ENCODE measurements at regions not wholly inside any gene's neighbourhood (a gene's known extent, or its start where the extent isn't known, plus 50 kb on each side); places are given as distances from the start of the nearest gene placed in this dataset.
"Not testable (repeated sequence)": the region's sequence is repeated elsewhere in the genome, so short reads cannot be mapped to it uniquely, and the experiment has no call there.

- no peak for TF ChIP-seq CTCF (conservative IDR thresholded peaks at IDR 0.05; ENCODE audit: low read depth, low read length)
- DNase-seq (ENCODE audit: low read depth), result no peak
- H3K4me3 ChIP-seq (ENCODE audit: low read depth, low read length), result no peak overlapping the region
Observed at GRCh38 chr22:49514211-49514610, 313.5 kb downstream of the BRD1 start.

- TF ChIP-seq CTCF (conservative IDR thresholded peaks at IDR 0.05; ENCODE audit: low read depth, low read length), result no peak
- no peak overlapping the region for H3K4me3 ChIP-seq (ENCODE audit: low read depth, low read length)
Observed at GRCh38 chr22:49513358-49513851, 314.3 kb downstream of the BRD1 start.

GRCh38 chr22:49512487-49513165 lies 315.0 kb downstream of the BRD1 start:
- H3K4me3 ChIP-seq (ENCODE audit: low read depth, low read length), result no peak overlapping the region
- TF ChIP-seq CTCF (conservative IDR thresholded peaks at IDR 0.05; ENCODE audit: low read depth, low read length), result no peak
- no peak for DNase-seq (ENCODE audit: low read depth)

More at GRCh38 chr22:49513358-49513851, 314.3 kb downstream of the BRD1 start:
- no peak for DNase-seq (ENCODE audit: low read depth)

DNA sequence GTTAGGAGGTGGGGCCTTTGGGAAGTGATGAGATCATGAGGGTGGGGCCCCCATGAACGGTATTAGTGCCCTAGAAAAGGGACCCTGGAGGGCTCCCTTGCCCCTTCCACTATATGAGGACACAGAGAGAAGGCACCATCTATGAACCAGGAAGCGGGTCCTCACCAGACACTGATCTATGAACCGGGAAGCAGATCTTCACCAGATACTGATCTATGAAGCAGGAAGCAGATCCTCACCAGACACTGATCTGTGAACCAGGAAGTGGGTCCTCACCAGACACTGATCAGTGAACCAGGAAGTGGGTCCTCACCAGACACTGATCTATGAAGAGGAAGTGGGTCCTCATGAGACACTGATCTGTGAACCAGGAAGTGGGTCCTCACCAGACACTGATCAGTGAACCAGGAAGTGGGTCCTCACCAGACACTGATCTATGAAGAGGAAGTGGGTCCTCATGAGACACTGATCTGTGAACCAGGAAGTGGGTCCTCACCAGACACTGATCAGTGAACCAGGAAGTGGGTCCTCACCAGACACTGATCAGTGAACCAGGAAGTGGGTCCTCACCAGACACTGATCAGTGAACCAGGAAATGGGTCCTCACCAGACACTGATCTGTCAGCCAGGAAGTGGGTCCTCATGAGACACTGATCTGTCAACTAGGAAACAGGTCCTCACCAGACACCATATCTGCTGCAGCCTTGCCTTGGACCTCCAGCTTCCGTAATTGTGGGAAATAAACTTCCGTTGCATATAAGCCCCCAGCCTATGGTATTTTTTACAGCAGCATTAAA lies 316.1 kb downstream of the BRD1 start:
- H3K4me3 ChIP-seq (ENCODE audit: low read depth, low read length); DNase-seq (ENCODE audit: low read depth): not testable (repeated sequence)

DNA sequence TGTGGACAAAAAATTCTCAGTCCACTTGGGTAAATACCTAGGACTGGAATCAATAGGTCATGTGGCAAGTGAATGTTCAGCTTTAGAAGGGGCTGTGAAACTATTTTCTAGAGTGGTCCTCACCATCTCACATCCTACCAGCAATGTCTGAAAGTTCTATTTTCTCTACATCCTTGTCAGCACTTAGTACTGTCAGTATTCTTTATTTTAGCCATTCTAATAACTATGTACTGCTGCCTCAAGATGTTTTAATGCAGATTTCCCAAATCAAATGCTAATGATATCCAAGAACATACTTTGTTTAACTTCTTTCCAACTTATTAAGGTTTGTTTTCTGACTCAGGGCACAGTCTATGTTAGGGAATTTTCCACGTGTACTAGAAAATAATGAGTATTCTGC lies 317.0 kb downstream of the BRD1 start:
- no peak overlapping the region for H3K4me3 ChIP-seq (ENCODE audit: low read depth, low read length)
- no peak for TF ChIP-seq CTCF (conservative IDR thresholded peaks at IDR 0.05; ENCODE audit: low read depth, low read length)
- no peak for DNase-seq (ENCODE audit: low read depth)

- TF ChIP-seq CTCF (conservative IDR thresholded peaks at IDR 0.05; ENCODE audit: low read depth, low read length), result no peak
- H3K4me3 ChIP-seq (ENCODE audit: low read depth, low read length), result no peak overlapping the region
- no peak for DNase-seq (ENCODE audit: low read depth)
Observed at GRCh38 chr22:49509016-49509415, 318.7 kb downstream of the BRD1 start.

GRCh38 chr22:49508561-49508960 lies 319.1 kb downstream of the BRD1 start:
- DNase-seq (ENCODE audit: low read depth), result no peak
- TF ChIP-seq CTCF (conservative IDR thresholded peaks at IDR 0.05; ENCODE audit: low read depth, low read length), result no peak
- H3K4me3 ChIP-seq (ENCODE audit: low read depth, low read length), result no peak overlapping the region
